ENCODE measurements at regions not wholly inside any gene's neighbourhood (a gene's known extent, or its start where the extent isn't known, plus 50 kb on each side); places are given as distances from the start of the nearest gene placed in this dataset.

- no peak overlapping the region for H2BK12ac ChIP-seq (ENCODE audit: low read length)
- no peak overlapping the region for H2BK120ac ChIP-seq (ENCODE audit: low read depth, low read length)
- H4K8ac ChIP-seq (ENCODE audit: low read depth, low read length) = no peak overlapping the region
- H3K18ac ChIP-seq (ENCODE audit: low read length) = no peak overlapping the region
- no peaks in the 10 kb centered on the region for H3K9me3 ChIP-seq (replicated peaks in 1 of 2; ENCODE audit: control insufficient read depth in 2 of 2, insufficient read depth in 1 of 2, low read depth in 1 of 2, low read length in 2 of 2)
- no peaks in the 10 kb centered on the region for H3K27me3 ChIP-seq (ENCODE audit: control insufficient read depth in 3 of 3, insufficient read depth in 3 of 3, low read depth in 1 of 3, low read length in 3 of 3)
- H3K4ac ChIP-seq (ENCODE audit: low read length) = no peak overlapping the region
- no peak overlapping the region for H2AK5ac ChIP-seq (ENCODE audit: low read depth, low read length)
- H2AFZ ChIP-seq (ENCODE audit: low read length) = no peak overlapping the region
- H3K27ac ChIP-seq (replicated peaks; ENCODE audit: low read length) = no peak overlapping the region
- no peak overlapping the region for H3K9ac ChIP-seq (ENCODE audit: low read depth, low read length, poor library complexity)
- no peak overlapping the region for H2BK5ac ChIP-seq (ENCODE audit: low read length)
- H3K14ac ChIP-seq (ENCODE audit: low read length) = no peak overlapping the region
- no peak overlapping the region for H4K91ac ChIP-seq (ENCODE audit: low read depth, low read length, poor library complexity)
- H3K36me3 ChIP-seq (replicated peaks in 1 of 2; ENCODE audit: control insufficient read depth in 2 of 2, insufficient read depth in 2 of 2, low read length in 2 of 2) = no peaks in the 10 kb centered on the region
- H3K4me1 ChIP-seq (ENCODE audit: control insufficient read depth in 2 of 2, insufficient read depth in 1 of 2, low read depth in 1 of 2, low read length in 2 of 2) = no peaks in the 10 kb centered on the region
- no peak for DNase-seq (ENCODE audit: low spot score)
- no peaks in the 10 kb centered on the region for H3K79me1 ChIP-seq (ENCODE audit: low read depth, low read length)
- H3K23ac ChIP-seq (ENCODE audit: low read depth, low read length, poor library complexity) = no peak overlapping the region
- no peak overlapping the region for H2BK15ac ChIP-seq (ENCODE audit: low read length)
- WGBS, 2 donors (ENCODE audit: extremely low coverage in 2 of 2, insufficient read length in 2 of 2, insufficient replicate concordance in 1 of 2) = no CpG with 5 or more reads among the region's 4 CpGs
- H3K4me3 ChIP-seq (ENCODE audit: low read length in 2 of 2) = no peak overlapping the region
- no peak overlapping the region for H3K4me2 ChIP-seq (ENCODE audit: insufficient read depth, low read length, poor library complexity, severe bottlenecking)
These were observed 56.1 kb upstream of the FREM2 start for GRCh38 chr13:38630780-38631179.

DNA sequence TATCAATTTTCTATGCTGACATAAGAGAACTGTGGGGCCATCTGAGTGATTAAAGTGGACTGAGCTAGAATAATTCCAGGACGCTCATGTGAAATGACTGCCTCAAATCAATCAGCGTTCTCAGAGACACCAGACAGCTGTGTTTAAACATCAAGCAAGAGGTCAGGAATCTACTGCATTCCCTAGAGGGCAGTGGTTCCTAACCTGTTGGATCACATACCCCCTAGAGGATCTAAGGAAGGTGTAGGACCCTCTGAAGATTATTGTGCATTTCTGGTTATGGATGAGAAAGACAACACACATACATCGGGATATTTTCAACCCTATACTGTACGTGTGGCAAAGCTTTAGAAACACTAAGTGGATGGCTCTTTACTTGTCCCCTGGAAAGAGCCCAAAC is 51.8 kb upstream of the FREM2 start:
- Histone ChIP-seq H3K27ac (replicated peaks; ENCODE audit: low read length) (no peak overlapping the region), H2BK12ac (ENCODE audit: low read length) (no peak overlapping the region), H2BK120ac (ENCODE audit: low read depth, low read length) (no peak overlapping the region), H3K36me3 (replicated peaks in 1 of 2; ENCODE audit: control insufficient read depth in 2 of 2, insufficient read depth in 2 of 2, low read length in 2 of 2) (no peaks in the 10 kb centered on the region), H3K4me3 (ENCODE audit: low read length in 2 of 2) (no peak overlapping the region), H3K23ac (ENCODE audit: low read depth, low read length, poor library complexity) (no peak overlapping the region), H3K4ac (ENCODE audit: low read length) (no peak overlapping the region), H3K18ac (ENCODE audit: low read length) (no peak overlapping the region), H2BK15ac (ENCODE audit: low read length) (no peak overlapping the region), H3K4me1 (ENCODE audit: control insufficient read depth in 2 of 2, insufficient read depth in 1 of 2, low read depth in 1 of 2, low read length in 2 of 2) (no peaks in the 10 kb centered on the region), H3K79me1 (ENCODE audit: low read depth, low read length) (no peaks in the 10 kb centered on the region), H2AFZ (ENCODE audit: low read length) (no peak overlapping the region), H3K9me3 (replicated peaks in 1 of 2; ENCODE audit: control insufficient read depth in 2 of 2, insufficient read depth in 1 of 2, low read depth in 1 of 2, low read length in 2 of 2) (no peaks in the 10 kb centered on the region), H3K9ac (ENCODE audit: low read depth, low read length, poor library complexity) (no peak overlapping the region), H2BK5ac (ENCODE audit: low read length) (no peak overlapping the region), H4K91ac (ENCODE audit: low read depth, low read length, poor library complexity) (no peak overlapping the region), H3K14ac (ENCODE audit: low read length) (no peak overlapping the region), H3K27me3 (ENCODE audit: control insufficient read depth in 3 of 3, insufficient read depth in 3 of 3, low read depth in 1 of 3, low read length in 3 of 3) (no peaks in the 10 kb centered on the region), H3K4me2 (ENCODE audit: insufficient read depth, low read length, poor library complexity, severe bottlenecking) (no peak overlapping the region), H4K8ac (ENCODE audit: low read depth, low read length) (no peak overlapping the region), H2AK5ac (ENCODE audit: low read depth, low read length) (no peak overlapping the region)
- no peak for DNase-seq (ENCODE audit: low spot score)
- WGBS, 2 donors (ENCODE audit: extremely low coverage in 2 of 2, insufficient read length in 2 of 2, insufficient replicate concordance in 1 of 2) = no CpG with 5 or more reads among the region's 4 CpGs

- Histone ChIP-seq H2BK12ac (ENCODE audit: low read length) (no peak overlapping the region), H3K4me3 (ENCODE audit: low read length in 2 of 2) (no peak overlapping the region), H3K14ac (ENCODE audit: low read length) (no peak overlapping the region), H4K91ac (ENCODE audit: low read depth, low read length, poor library complexity) (no peak overlapping the region), H3K4ac (ENCODE audit: low read length) (no peak overlapping the region), H3K36me3 (replicated peaks in 1 of 2; ENCODE audit: control insufficient read depth in 2 of 2, insufficient read depth in 2 of 2, low read length in 2 of 2) (no peaks in the 10 kb centered on the region), H2AFZ (ENCODE audit: low read length) (no peak overlapping the region), H3K9ac (ENCODE audit: low read depth, low read length, poor library complexity) (no peak overlapping the region), H3K27me3 (ENCODE audit: control insufficient read depth in 3 of 3, insufficient read depth in 3 of 3, low read depth in 1 of 3, low read length in 3 of 3) (no peaks in the 10 kb centered on the region), H4K8ac (ENCODE audit: low read depth, low read length) (no peak overlapping the region), H3K27ac (replicated peaks; ENCODE audit: low read length) (no peak overlapping the region), H3K79me1 (ENCODE audit: low read depth, low read length) (no peaks in the 10 kb centered on the region), H3K4me2 (ENCODE audit: insufficient read depth, low read length, poor library complexity, severe bottlenecking) (no peak overlapping the region), H2BK5ac (ENCODE audit: low read length) (no peak overlapping the region), H3K18ac (ENCODE audit: low read length) (no peak overlapping the region), H3K23ac (ENCODE audit: low read depth, low read length, poor library complexity) (no peak overlapping the region), H2BK15ac (ENCODE audit: low read length) (no peak overlapping the region), H2AK5ac (ENCODE audit: low read depth, low read length) (no peak overlapping the region), H2BK120ac (ENCODE audit: low read depth, low read length) (no peak overlapping the region), H3K4me1 (ENCODE audit: control insufficient read depth in 2 of 2, insufficient read depth in 1 of 2, low read depth in 1 of 2, low read length in 2 of 2) (no peaks in the 10 kb centered on the region), H3K9me3 (replicated peaks in 1 of 2; ENCODE audit: control insufficient read depth in 2 of 2, insufficient read depth in 1 of 2, low read depth in 1 of 2, low read length in 2 of 2) (no peaks in the 10 kb centered on the region)
- DNase-seq (ENCODE audit: low spot score) = no peak
- WGBS, 2 donors (ENCODE audit: extremely low coverage in 2 of 2, insufficient read length in 2 of 2, insufficient replicate concordance in 1 of 2) = no CpG with 5 or more reads among the region's 3 CpGs
These were observed 50.8 kb upstream of the FREM2 start for GRCh38 chr13:38636073-38636472.

- H3K27ac ChIP-seq (replicated peaks; ENCODE audit: low read length) = no peak overlapping the region
These were observed 50.1 kb upstream of the FREM2 start for GRCh38 chr13:38636761-38637160.

More at GRCh38 chr13:38636761-38637160, 50.1 kb upstream of the FREM2 start:
- no peaks in the 10 kb centered on the region for H3K79me1 ChIP-seq (ENCODE audit: low read depth, low read length)
- H2AK5ac ChIP-seq (ENCODE audit: low read depth, low read length) = no peak overlapping the region
- no peak overlapping the region for H2BK15ac ChIP-seq (ENCODE audit: low read length)
- no peak overlapping the region for H3K4ac ChIP-seq (ENCODE audit: low read length)
- H3K18ac ChIP-seq (ENCODE audit: low read length) = no peak overlapping the region
- H3K4me1 ChIP-seq (ENCODE audit: control insufficient read depth in 2 of 2, insufficient read depth in 1 of 2, low read depth in 1 of 2, low read length in 2 of 2) = no peaks in the 10 kb centered on the region
- no peak overlapping the region for H3K9ac ChIP-seq (ENCODE audit: low read depth, low read length, poor library complexity)
- H4K8ac ChIP-seq (ENCODE audit: low read depth, low read length) = no peak overlapping the region
- no peak overlapping the region for H3K4me3 ChIP-seq (ENCODE audit: low read length in 2 of 2)
- no peak overlapping the region for H2BK5ac ChIP-seq (ENCODE audit: low read length)
- no peak overlapping the region for H2BK12ac ChIP-seq (ENCODE audit: low read length)
- H4K91ac ChIP-seq (ENCODE audit: low read depth, low read length, poor library complexity) = no peak overlapping the region
- H3K4me2 ChIP-seq (ENCODE audit: insufficient read depth, low read length, poor library complexity, severe bottlenecking) = no peak overlapping the region
- no peak overlapping the region for H3K14ac ChIP-seq (ENCODE audit: low read length)
- no CpG with 5 or more reads among the region's 2 CpGs for WGBS, 2 donors (ENCODE audit: extremely low coverage in 2 of 2, insufficient read length in 2 of 2, insufficient replicate concordance in 1 of 2)
- no peak overlapping the region for H3K23ac ChIP-seq (ENCODE audit: low read depth, low read length, poor library complexity)
- DNase-seq (ENCODE audit: low spot score) = no peak
- no peaks in the 10 kb centered on the region for H3K36me3 ChIP-seq (replicated peaks in 1 of 2; ENCODE audit: control insufficient read depth in 2 of 2, insufficient read depth in 2 of 2, low read length in 2 of 2)
- no peak overlapping the region for H2BK120ac ChIP-seq (ENCODE audit: low read depth, low read length)
- no peaks in the 10 kb centered on the region for H3K9me3 ChIP-seq (replicated peaks in 1 of 2; ENCODE audit: control insufficient read depth in 2 of 2, insufficient read depth in 1 of 2, low read depth in 1 of 2, low read length in 2 of 2)
- H3K27me3 ChIP-seq (ENCODE audit: control insufficient read depth in 3 of 3, insufficient read depth in 3 of 3, low read depth in 1 of 3, low read length in 3 of 3) = no peaks in the 10 kb centered on the region
- no peak overlapping the region for H2AFZ ChIP-seq (ENCODE audit: low read length)

Data from neuronal stem cell (in vitro differentiated cells).